Left ventricle myocardium superior (tissue), 1 donor: ENCODE measurements at regions not wholly inside any gene's neighbourhood (a gene's known extent, or its start where the extent isn't known, plus 50 kb on each side); places are given as distances from the start of the nearest gene placed in this dataset.
A peak's percentile ranks its signal among the peaks of the same experiment; 100 is the strongest.
"Not testable (repeated sequence)": the region's sequence is repeated elsewhere in the genome, so short reads cannot be mapped to it uniquely, and the experiment has no call there.

ENCODE experiments used
- ATAC-seq: fragments of 200-7000 bp; cut with Tn5 transposase; one replicate; pipeline ENCODE4 v1.9.1; 2020; ENCODE audit warnings: mild to moderate bottlenecking, moderate library complexity
- DNase-seq: peaks from one replicate; pipeline ENCODE4 v3.0.0-alpha.2; 2020
- intact Hi-C: fragments of 100-400 bp; cut with micrococcal nuclease; formaldehyde crosslinking; loops from one replicate; pipeline ENCODE4 v1.11.0; 2022
- donor health status: DM: no; HTN: yes; CAD: no; lungs with severe emphysema.

GRCh38 chr4:120636120-120636630, 286.4 kb downstream of the PRDM5 start:
- intact Hi-C loops, result no loop called here
- DNase-seq (no peak), ATAC-seq (no peak)

GRCh38 chr4:120633810-120634209, 288.7 kb downstream of the PRDM5 start:
- DNase-seq, result no peak
- ATAC-seq, result no peak
- intact Hi-C loops, result no loop called here

- DNase-seq (no peak), ATAC-seq (no peak)
- intact Hi-C loops, result no loop called here
Observed at GRCh38 chr4:120630427-120630826, 292.1 kb downstream of the PRDM5 start.

- DNase-seq (no peak), ATAC-seq (no peak)
- intact Hi-C loops, result no loop called here
Observed at GRCh38 chr4:120629546-120630108, 292.9 kb downstream of the PRDM5 start.

GRCh38 chr4:120622601-120623000, 299.9 kb downstream of the PRDM5 start:
- intact Hi-C loops, result no loop called here
- no peak for DNase-seq
- ATAC-seq, result no peak

GRCh38 chr4:120617171-120617570, 305.4 kb downstream of the PRDM5 start:
- DNase-seq (no peak), ATAC-seq (no peak)
- intact Hi-C loops, result no loop called here

- intact Hi-C loops, result no loop called here
- ATAC-seq (no peak), DNase-seq (no peak)
Observed at GRCh38 chr4:120616041-120616440, 306.5 kb downstream of the PRDM5 start.

- ATAC-seq (no peak), DNase-seq (no peak)
- intact Hi-C loops, result no loop called here
Observed at GRCh38 chr4:120613778-120614177, 308.7 kb downstream of the PRDM5 start.

- DNase-seq (no peak), ATAC-seq (no peak)
- intact Hi-C loops, result no loop called here
Observed at GRCh38 chr4:120611092-120611491, 311.4 kb downstream of the PRDM5 start.

- DNase-seq (no peak), ATAC-seq (no peak)
- intact Hi-C loops, result no loop called here
Observed at GRCh38 chr4:120591038-120591437, 331.5 kb downstream of the PRDM5 start.

- no peak for DNase-seq
- intact Hi-C loops, result no loop called here
Observed at GRCh38 chr4:120589787-120590186, 332.7 kb downstream of the PRDM5 start.

GRCh38 chr4:120568731-120569130, 353.8 kb downstream of the PRDM5 start:
- no peak for ATAC-seq
- no peak for DNase-seq
- intact Hi-C loops, result no loop called here

More at GRCh38 chr4:120589787-120590186, 332.7 kb downstream of the PRDM5 start:
- no peak for ATAC-seq

- intact Hi-C loops, result no loop called here
- ATAC-seq (no peak), DNase-seq (no peak)
Observed at GRCh38 chr4:120561648-120562047, 360.9 kb downstream of the PRDM5 start.

- DNase-seq (no peak), ATAC-seq (no peak)
- intact Hi-C loops, result no loop called here
Observed at GRCh38 chr4:120557372-120557771, 365.2 kb downstream of the PRDM5 start.

GRCh38 chr4:120555058-120555457, 367.5 kb downstream of the PRDM5 start:
- intact Hi-C loops, result no loop called here
- DNase-seq (no peak), ATAC-seq (peak; percentile 82)

- DNase-seq (no peak), ATAC-seq (no peak)
- intact Hi-C loops, result no loop called here
Observed at GRCh38 chr4:120554086-120554485, 368.4 kb downstream of the PRDM5 start.

- DNase-seq, intact Hi-C loops, ATAC-seq: not testable (repeated sequence)
Observed at GRCh38 chr4:120550624-120551220, 371.8 kb downstream of the PRDM5 start.

GRCh38 chr4:120549011-120549570, 373.4 kb downstream of the PRDM5 start:
- intact Hi-C loops, result no loop called here
- no peak for ATAC-seq
- DNase-seq, result no peak

- DNase-seq (no peak), ATAC-seq (no peak)
- intact Hi-C loops, result no loop called here
Observed at GRCh38 chr4:120545391-120545790, 377.1 kb downstream of the PRDM5 start.

GRCh38 chr4:120544838-120545237, 377.7 kb downstream of the PRDM5 start:
- intact Hi-C loops, result no loop called here
- ATAC-seq, result no peak
- DNase-seq, result no peak

GRCh38 chr4:120540625-120541024, 381.9 kb downstream of the PRDM5 start:
- intact Hi-C loops, result no loop called here
- DNase-seq, result no peak

More at GRCh38 chr4:120540625-120541024, 381.9 kb downstream of the PRDM5 start:
- no peak for ATAC-seq
